Progenitor cell of endocrine pancreas (in vitro differentiated cells): ENCODE measurements at regions not wholly inside any gene's neighbourhood (a gene's known extent, or its start where the extent isn't known, plus 50 kb on each side); places are given as distances from the start of the nearest gene placed in this dataset.
"Not testable (repeated sequence)": the region's sequence is repeated elsewhere in the genome, so short reads cannot be mapped to it uniquely, and the experiment has no call there.

Experiments
- DNase-seq: peaks from one replicate; pipeline ENCODE4 v3.0.0; 2021; ENCODE audit warnings: low spot score; ENCODE audit not compliant: unreplicated experiment
- H3K27ac Mint-ChIP-seq: 2 replicates; pipeline ENCODE4 v1.8.0; 2021; ENCODE audit warnings: mild to moderate bottlenecking, moderate library complexity, mixed read lengths
- H3K27me3 Mint-ChIP-seq: 2 replicates; pipeline ENCODE4 v1.8.0; 2021; ENCODE audit warnings: mixed read lengths
- H3K36me3 Mint-ChIP-seq: 2 replicates; pipeline ENCODE4 v1.8.0; 2022; ENCODE audit warnings: mixed read lengths; ENCODE audit not compliant: insufficient read depth
- H3K4me1 Mint-ChIP-seq: 2 replicates; pipeline ENCODE4 v1.8.0; 2021; ENCODE audit warnings: low read depth, mixed read lengths
- H3K4me3 Mint-ChIP-seq: 2 replicates; pipeline ENCODE4 v1.8.0; 2021; ENCODE audit warnings: low read depth, mild to moderate bottlenecking, moderate library complexity, mixed read lengths
- H3K9me3 Mint-ChIP-seq: 2 replicates; pipeline ENCODE4 v1.8.0; 2021; ENCODE audit warnings: low read depth, mixed read lengths
- TF ChIP-seq, protein P1 (sequence below): fragments of 200-600 bp; sonication (generic); IDR thresholded peaks from one replicate; pipeline ENCODE4 v1.5.0; 2021; ENCODE audit warnings: antibody characterized with exemption, mild to moderate bottlenecking; ENCODE audit not compliant: unreplicated experiment

DNA sequence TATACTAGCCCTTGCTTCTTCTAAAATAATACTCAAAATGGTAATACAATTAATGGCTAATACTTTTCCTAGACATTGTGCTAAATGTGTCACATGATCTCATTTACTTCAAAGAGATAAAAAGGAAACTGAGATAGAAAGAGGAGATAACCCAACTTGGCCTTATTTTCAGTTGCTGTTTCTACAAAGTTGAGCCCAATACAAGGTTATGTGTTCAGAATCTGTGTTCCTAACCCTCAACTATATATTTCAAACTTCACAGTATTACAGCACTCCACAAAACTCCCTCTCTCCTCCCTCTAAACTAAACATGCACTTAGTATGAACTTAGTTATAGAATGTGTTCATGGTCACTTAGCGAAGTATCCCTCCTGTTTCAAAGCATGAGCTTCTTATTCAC lies 277.9 kb downstream of the CCER1 start:
- Mint-ChIP-seq H3K27me3 (no peaks in the 10 kb centered on the region), H3K27ac (no peak overlapping the region), H3K4me3 (no peak overlapping the region), H3K9me3 (peaks cover 5% of the 10 kb centered on the region), H3K4me1 (peaks cover under 1% of the 10 kb centered on the region), H3K36me3 (no peaks in the 10 kb centered on the region)
- TF ChIP-seq, protein P1, sequence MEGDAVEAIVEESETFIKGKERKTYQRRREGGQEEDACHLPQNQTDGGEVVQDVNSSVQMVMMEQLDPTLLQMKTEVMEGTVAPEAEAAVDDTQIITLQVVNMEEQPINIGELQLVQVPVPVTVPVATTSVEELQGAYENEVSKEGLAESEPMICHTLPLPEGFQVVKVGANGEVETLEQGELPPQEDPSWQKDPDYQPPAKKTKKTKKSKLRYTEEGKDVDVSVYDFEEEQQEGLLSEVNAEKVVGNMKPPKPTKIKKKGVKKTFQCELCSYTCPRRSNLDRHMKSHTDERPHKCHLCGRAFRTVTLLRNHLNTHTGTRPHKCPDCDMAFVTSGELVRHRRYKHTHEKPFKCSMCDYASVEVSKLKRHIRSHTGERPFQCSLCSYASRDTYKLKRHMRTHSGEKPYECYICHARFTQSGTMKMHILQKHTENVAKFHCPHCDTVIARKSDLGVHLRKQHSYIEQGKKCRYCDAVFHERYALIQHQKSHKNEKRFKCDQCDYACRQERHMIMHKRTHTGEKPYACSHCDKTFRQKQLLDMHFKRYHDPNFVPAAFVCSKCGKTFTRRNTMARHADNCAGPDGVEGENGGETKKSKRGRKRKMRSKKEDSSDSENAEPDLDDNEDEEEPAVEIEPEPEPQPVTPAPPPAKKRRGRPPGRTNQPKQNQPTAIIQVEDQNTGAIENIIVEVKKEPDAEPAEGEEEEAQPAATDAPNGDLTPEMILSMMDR: no peak
- no peak for DNase-seq

DNA sequence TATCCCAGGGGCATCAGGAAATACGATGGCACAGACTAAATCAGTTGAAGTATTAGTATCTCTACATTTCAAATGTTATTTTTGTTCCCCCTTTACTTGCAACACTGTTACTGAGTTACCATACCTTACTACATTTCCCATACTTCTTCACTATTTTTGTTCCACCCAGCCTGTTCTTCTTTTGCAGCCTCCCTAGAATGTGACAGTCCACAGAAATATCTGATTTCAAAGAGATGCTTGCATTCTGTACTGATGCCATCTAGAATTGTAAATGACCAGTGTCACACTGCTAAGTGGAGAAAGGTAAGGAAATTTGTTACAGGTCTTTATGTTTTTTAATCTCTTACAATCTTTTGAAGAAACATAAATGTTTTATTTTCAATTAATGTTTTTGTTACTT lies 279.9 kb downstream of the CCER1 start:
- H3K27ac Mint-ChIP-seq: no peak overlapping the region
- H3K4me3 Mint-ChIP-seq: no peak overlapping the region
- H3K9me3 Mint-ChIP-seq: peaks cover 5% of the 10 kb centered on the region
- H3K36me3 Mint-ChIP-seq: no peaks in the 10 kb centered on the region
- DNase-seq: no peak
- no peaks in the 10 kb centered on the region for H3K27me3 Mint-ChIP-seq
- peaks cover 2% of the 10 kb centered on the region for H3K4me1 Mint-ChIP-seq
- TF ChIP-seq, protein P1: no peak

DNA sequence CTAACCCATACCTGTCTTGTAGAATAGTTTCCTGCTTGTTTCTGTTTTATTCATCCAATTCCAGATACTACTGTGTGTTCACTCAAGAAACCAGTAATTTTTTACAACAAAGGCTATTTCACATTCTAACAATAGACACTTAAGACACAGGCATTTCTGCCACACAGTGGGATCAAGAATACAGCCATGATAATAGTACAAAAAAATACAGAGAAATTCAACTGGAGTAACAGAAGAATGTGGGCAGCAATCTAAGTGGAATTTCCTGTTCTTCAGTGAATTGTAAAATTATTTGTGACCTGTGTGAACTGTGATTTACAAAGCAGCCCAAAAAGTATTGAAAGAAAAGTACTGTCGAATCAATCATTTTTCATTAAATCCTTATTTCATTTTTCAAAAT lies 282.9 kb downstream of the CCER1 start:
- TF ChIP-seq, protein P1: no peak
- Mint-ChIP-seq H3K27ac (no peak overlapping the region), H3K4me1 (peaks cover 2% of the 10 kb centered on the region), H3K4me3 (no peak overlapping the region), H3K9me3 (peaks cover 3% of the 10 kb centered on the region), H3K27me3 (no peaks in the 10 kb centered on the region), H3K36me3 (no peaks in the 10 kb centered on the region)
- DNase-seq: no peak

DNA sequence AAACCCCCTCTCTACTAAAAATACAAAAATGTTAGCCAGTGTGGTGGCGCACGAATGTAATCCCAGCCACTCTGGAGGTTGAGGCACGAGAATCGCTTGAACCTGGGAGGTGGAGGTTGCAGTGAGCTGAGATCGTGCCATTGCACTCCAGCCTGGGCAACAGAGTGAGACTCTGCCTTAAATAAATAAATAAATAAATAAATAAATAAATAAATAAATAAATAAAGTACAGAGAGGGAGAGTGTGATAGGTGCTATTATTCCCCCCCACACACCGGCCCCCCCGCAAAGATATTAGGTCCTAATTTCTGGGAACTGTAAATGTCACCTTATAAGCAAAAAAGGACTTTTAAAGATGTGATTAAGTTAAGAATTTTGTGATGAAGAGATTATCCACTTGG lies 291.0 kb downstream of the CCER1 start:
- not testable (repeated sequence) for H3K27ac Mint-ChIP-seq, H3K27me3 Mint-ChIP-seq, H3K9me3 Mint-ChIP-seq, H3K36me3 Mint-ChIP-seq, H3K4me3 Mint-ChIP-seq, DNase-seq
- peaks cover 12% of the 10 kb centered on the region for H3K4me1 Mint-ChIP-seq

DNA sequence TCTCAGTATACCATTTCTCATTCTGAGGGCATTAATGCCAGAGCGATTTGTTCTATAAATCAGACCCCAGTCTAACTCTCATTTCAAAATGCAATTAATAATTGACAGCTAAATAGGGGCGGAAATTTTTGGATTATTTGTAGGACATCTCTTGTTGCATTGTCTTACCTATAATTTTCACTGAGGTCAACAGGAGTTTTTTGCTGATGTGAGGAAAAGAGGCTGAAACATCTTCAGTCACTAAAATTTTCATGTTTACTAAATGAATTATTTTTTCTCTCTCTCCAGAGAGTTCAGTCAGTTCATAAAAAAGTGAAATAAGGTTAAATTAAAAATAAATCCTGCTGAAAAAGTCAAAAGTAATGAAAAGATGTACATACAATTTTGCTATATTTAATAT lies 295.9 kb downstream of the CCER1 start:
- Mint-ChIP-seq H3K4me3 (no peak overlapping the region), H3K27me3 (no peaks in the 10 kb centered on the region), H3K9me3 (no peaks in the 10 kb centered on the region), H3K4me1 (peaks cover 12% of the 10 kb centered on the region), H3K36me3 (no peaks in the 10 kb centered on the region), H3K27ac (no peak overlapping the region)
- TF ChIP-seq, protein P1: no peak
- no peak for DNase-seq

DNA sequence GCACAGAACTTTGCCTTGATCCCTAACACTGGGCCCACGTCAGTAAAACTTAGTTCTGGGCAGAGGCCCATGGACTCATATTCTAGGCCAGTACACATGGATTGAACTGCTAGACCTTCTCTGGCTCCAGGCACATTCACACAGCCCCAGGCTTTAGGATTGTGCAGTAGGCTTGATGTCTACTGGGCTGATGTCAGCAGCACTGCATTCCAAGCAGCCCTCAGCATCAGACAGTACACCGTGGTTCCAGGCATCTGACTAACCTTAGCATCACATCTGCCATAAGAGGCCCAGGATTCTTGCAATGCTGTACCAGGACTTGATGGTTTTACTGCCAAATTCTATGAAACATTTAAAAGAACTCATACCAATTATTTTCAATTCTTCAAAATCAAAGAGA lies 301.9 kb downstream of the CCER1 start:
- TF ChIP-seq, protein P1: no peak
- H3K27ac Mint-ChIP-seq: no peak overlapping the region
- DNase-seq: no peak
- H3K4me1 Mint-ChIP-seq: peaks cover 1% of the 10 kb centered on the region
- peaks cover 2% of the 10 kb centered on the region for H3K9me3 Mint-ChIP-seq
- no peaks in the 10 kb centered on the region for H3K27me3 Mint-ChIP-seq
- H3K4me3 Mint-ChIP-seq: no peak overlapping the region
- no peaks in the 10 kb centered on the region for H3K36me3 Mint-ChIP-seq
